Heart right ventricle (tissue), 16 donors: ENCODE measurements at regions not wholly inside any gene's neighbourhood (a gene's known extent, or its start where the extent isn't known, plus 50 kb on each side); places are given as distances from the start of the nearest gene placed in this dataset.

Experiments used
- ATAC-seq, 8 donors: fragments of 200-7000 bp; cut with Tn5 transposase; one replicate each; pipeline ENCODE4 v1.9.1; 2020; ENCODE audit warnings: mild to moderate bottlenecking in 8 of 8, moderate library complexity in 8 of 8, moderate number of reproducible peaks in 1 of 8
- DNase-seq, 2 donors: peaks; one replicate each; pipeline ENCODE4 v3.0.0-alpha.2; 2020
- H3K27ac ChIP-seq, 10 donors: fragments of 200-600 bp; sonication (generic) in 2 of 10; one replicate each; pipeline versions ENCODE4 v1.5.0 to v1.8.0; 2020 to 2022; ENCODE audit warnings: mild to moderate bottlenecking in 3 of 10
- H3K27me3 ChIP-seq, 7 donors: fragments of 200-600 bp; one replicate each; pipeline ENCODE4 v1.8.0; 2021 to 2022; ENCODE audit warnings: mild to moderate bottlenecking in 2 of 7
- H3K36me3 ChIP-seq, 9 donors: fragments of 200-600 bp; sonication (generic) in 1 of 9; one replicate each; pipeline versions ENCODE4 v1.5.0 to v1.8.0; 2020 to 2022; ENCODE audit warnings: mild to moderate bottlenecking in 2 of 9
- H3K4me1 ChIP-seq, 9 donors: fragments of 200-600 bp; sonication (generic) in 1 of 9; one replicate each; pipeline versions ENCODE4 v1.5.0 to v1.8.0; 2020 to 2022; ENCODE audit warnings: mild to moderate bottlenecking in 4 of 9
- H3K4me3 ChIP-seq, 10 donors: fragments of 200-600 bp; sonication (generic) in 2 of 10; one replicate each; pipeline versions ENCODE4 v1.5.0 to v1.8.0; 2020 to 2022; ENCODE audit warnings: mild to moderate bottlenecking in 7 of 10, moderate library complexity in 2 of 10
- H3K9me3 ChIP-seq, 11 donors: fragments of 200-600 bp in 10 of 11; sonication (generic) in 2 of 11; one replicate each; pipeline versions ENCODE4 v1.5.0 to v1.8.0; 2013 to 2022; ENCODE audit warnings: mild to moderate bottlenecking in 2 of 11, control low read depth in 1 of 11, moderate library complexity in 1 of 11
- WGBS, 2 donors: extraction: QIAGEN DNeasy Blood & Tissue Kit; methylation state at CpG; one replicate each; pipeline ENCODE4 v1.1.7; 2013; ENCODE audit warnings: inconsistent platforms in 1 of 2; 5-methylcytosine and 5-hydroxymethylcytosine counted together
- intact Hi-C, 10 donors: fragments of 100-400 bp; cut with DNase I; formaldehyde crosslinking; loops; one replicate each; pipeline versions ENCODE4 v1.11.1 to v1.14.2; 2022
- TF ChIP-seq, protein P1 (sequence below), 9 donors: fragments of 200-600 bp; sonication (generic) in 2 of 9; IDR thresholded peaks; one replicate each; pipeline versions ENCODE4 v1.5.0 to v1.8.0; 2021 to 2022; ENCODE audit warnings: antibody characterized with exemption in 9 of 9, mild to moderate bottlenecking in 5 of 9, moderate library complexity in 1 of 9
- donor health status: Arrhythmogenic right ventricular cardiomyopathy.
- donor health status: ischemic (EF 13 %, LVEDD 7.1; RV severe dilation, severe dysfunction).
- donor health status: healthy with polysubstance abuse.
- donor health status: DM: no; HTN: yes; CAD: no.
- donor health status: DM: no; HTN: no; CAD: no.
- donor health status: ischemic (EF 25% LVEDD 6.9; RV normal size, moderate dysfunction).
- donor health status: ischemic (EF 25% LVEDD 5.7; RV mildly dilated, moderate dysfunction).
- donor health status: healthy.
- donor health status: DM: yes; HTN: yes; CAD: no.
- donor health status: Ischemic cardiomyopathy.
- donor health status: ischemic (EF 35%, LVEDD 5.7; RV mildly dilated, moderate dysfunction).
- donor health status: nonischemic (EF 11% LVEDD 7.7; RV severe dilation, severe dysfunction).
- donor health status: DM: yes; HTN: yes; CAD: no.
- donor health status: PGD.
- donor health status: ischemic (EF 29% LVEDD 5.4; RV normal size, mild dysfunction).
- donor health status: nonischemic (EF 23%, LVEDD 6.1; RV moderate dilation, normal function).

DNA sequence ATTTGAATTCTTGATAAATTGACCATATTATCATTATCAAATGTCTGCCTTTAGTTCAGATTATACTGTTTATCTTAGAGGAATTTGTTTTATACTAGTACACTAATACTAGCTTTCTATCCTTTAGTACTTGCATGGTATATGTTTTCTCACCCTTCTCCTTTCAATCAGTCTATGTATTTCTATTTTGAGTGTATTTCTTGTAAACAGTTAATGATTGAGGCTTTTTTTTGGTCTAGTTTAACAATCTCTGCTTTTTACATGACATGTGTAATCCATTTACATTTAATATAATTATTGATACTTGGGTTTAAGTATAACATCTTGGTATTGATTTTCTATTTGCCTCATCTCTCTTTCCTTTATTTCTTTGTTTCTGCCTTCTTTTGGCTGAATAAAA, 224.9 kb downstream of the CENPF start:
- H3K4me3 ChIP-seq, result no peak overlapping the region
- DNase-seq (no peak), ATAC-seq (no peak)
- no peak overlapping the region for H3K27ac ChIP-seq
- H3K9me3 ChIP-seq, result peaks cover 0 to 28% (median 8%) of the 10 kb centered on the region in 11 donors
- H3K27me3 ChIP-seq, result no peaks in the 10 kb centered on the region
- intact Hi-C loops, result no loop called here
- TF ChIP-seq, protein P1, sequence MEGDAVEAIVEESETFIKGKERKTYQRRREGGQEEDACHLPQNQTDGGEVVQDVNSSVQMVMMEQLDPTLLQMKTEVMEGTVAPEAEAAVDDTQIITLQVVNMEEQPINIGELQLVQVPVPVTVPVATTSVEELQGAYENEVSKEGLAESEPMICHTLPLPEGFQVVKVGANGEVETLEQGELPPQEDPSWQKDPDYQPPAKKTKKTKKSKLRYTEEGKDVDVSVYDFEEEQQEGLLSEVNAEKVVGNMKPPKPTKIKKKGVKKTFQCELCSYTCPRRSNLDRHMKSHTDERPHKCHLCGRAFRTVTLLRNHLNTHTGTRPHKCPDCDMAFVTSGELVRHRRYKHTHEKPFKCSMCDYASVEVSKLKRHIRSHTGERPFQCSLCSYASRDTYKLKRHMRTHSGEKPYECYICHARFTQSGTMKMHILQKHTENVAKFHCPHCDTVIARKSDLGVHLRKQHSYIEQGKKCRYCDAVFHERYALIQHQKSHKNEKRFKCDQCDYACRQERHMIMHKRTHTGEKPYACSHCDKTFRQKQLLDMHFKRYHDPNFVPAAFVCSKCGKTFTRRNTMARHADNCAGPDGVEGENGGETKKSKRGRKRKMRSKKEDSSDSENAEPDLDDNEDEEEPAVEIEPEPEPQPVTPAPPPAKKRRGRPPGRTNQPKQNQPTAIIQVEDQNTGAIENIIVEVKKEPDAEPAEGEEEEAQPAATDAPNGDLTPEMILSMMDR (IDR thresholded peaks at IDR 0.05), result no peak
- H3K4me1 ChIP-seq, result no peaks in the 10 kb centered on the region
- H3K36me3 ChIP-seq, result no peaks in the 10 kb centered on the region

DNA sequence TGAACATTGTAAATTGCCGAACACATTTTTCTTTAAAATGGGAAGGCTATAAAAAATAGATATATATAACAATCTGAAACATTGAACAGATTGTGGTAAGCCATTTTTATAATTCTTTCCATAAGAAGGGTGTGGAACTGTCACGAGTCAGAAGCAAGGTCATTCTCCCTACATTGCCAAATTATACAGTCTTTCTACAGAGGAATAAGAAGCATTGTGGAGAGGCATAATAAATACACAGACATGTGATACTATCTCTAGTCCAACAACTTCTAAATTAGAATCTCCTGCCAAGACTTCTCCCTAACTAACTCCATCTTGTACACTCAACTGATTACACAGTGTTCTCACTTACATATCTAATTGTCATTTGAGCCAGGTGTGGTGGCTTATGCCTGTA, 227.9 kb downstream of the CENPF start:
- H3K4me1 ChIP-seq, result no peaks in the 10 kb centered on the region
- TF ChIP-seq, protein P1 (IDR thresholded peaks at IDR 0.05), result no peak
- ATAC-seq, result no peak
- H3K27ac ChIP-seq, result no peak overlapping the region
- intact Hi-C loops, result no loop called here
- DNase-seq, result no peak
- no peaks in the 10 kb centered on the region for H3K27me3 ChIP-seq
- H3K4me3 ChIP-seq, result no peak overlapping the region
- WGBS, 2 donors, result 68 to 75% methylated on average over 2 of the region's 2 CpGs
- no peaks in the 10 kb centered on the region for H3K36me3 ChIP-seq
- H3K9me3 ChIP-seq, result peaks cover 0 to 28% (median 8%) of the 10 kb centered on the region in 11 donors

DNA sequence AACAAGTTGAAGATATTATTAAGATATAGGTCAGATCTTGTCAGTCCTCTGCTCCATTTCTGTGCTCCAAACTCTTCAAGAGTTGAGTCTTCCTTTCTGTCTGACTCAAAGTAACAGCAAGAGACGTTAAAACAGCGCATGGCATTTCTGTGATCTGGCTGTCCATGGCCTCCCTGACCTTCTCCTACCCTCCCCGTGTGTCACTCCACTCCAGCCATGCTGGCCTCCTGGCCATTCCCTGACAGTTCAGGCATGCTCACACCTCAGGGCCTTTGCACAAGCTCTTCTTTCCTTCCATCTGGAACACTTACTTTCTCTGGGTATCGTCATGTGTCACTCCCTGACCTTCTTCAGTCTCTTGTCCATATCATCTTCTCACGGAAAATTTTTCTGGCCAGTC, 229.0 kb downstream of the CENPF start:
- DNase-seq, result no peak
- WGBS, 2 donors, result 75 to 81% methylated on average over 5 of the region's 5 CpGs
- ATAC-seq, result no peak
- Histone ChIP-seq H3K4me1 (no peaks in the 10 kb centered on the region), H3K36me3 (no peaks in the 10 kb centered on the region), H3K27me3 (no peaks in the 10 kb centered on the region), H3K27ac (no peak overlapping the region), H3K4me3 (no peak overlapping the region), H3K9me3 (peaks cover 0 to 24% (median 8%) of the 10 kb centered on the region in 11 donors)
- intact Hi-C loops, result no loop called here
- TF ChIP-seq, protein P1 (IDR thresholded peaks at IDR 0.05), result no peak

DNA sequence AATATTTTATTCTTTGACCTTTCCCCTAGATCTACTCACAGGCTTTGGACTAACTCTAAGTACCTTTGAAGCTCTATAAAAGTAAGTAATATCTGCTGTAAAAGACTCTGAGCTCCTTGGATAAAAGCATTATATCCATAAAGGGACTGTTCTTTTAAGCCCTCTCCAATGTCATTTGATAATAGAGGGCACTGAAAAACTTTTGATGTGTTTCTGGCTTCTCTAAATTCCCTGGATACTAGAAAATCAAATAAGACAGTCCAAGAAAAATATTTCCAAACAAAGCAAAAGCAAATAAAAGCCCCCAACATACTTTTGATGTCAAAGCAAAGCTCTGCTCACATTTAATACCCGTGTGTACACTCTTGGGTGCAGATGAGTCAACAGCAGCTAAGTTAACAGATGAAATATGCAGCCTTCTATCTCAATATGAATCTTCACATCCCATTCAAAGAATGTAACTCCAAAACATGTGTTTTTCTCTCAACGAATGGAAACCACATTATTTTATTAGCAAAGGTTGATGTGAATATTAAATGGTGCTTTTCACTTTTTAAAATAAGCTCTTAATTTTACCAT, 230.3 kb downstream of the CENPF start:
- no peak for ATAC-seq
- intact Hi-C loops, result no loop called here
- H3K4me3 ChIP-seq, result no peak overlapping the region

More for the DNA sequence above, 230.3 kb downstream of the CENPF start:
- Histone ChIP-seq H3K4me1 (no peaks in the 10 kb centered on the region), H3K36me3 (no peaks in the 10 kb centered on the region), H3K27ac (no peak overlapping the region), H3K27me3 (no peaks in the 10 kb centered on the region), H3K9me3 (peaks cover 0 to 11% (median 0%) of the 10 kb centered on the region in 11 donors)
- DNase-seq, result no peak
- TF ChIP-seq, protein P1 (IDR thresholded peaks at IDR 0.05), result no peak
- 58 to 69% methylated on average over 2 of the region's 2 CpGs for WGBS, 2 donors
